ENCODE measurements at regions not wholly inside any gene's neighbourhood (a gene's known extent, or its start where the extent isn't known, plus 50 kb on each side); places are given as distances from the start of the nearest gene placed in this dataset.
"Not testable (repeated sequence)": the region's sequence is repeated elsewhere in the genome, so short reads cannot be mapped to it uniquely, and the experiment has no call there.

- DNase-seq = no peak
Measured at GRCh38 chr2:65613968-65614555, 181.7 kb upstream of the SPRED2 start.

- DNase-seq = no peak
Measured at GRCh38 chr2:65611488-65611887, 179.1 kb upstream of the SPRED2 start.

GRCh38 chr2:65608916-65609315, 176.5 kb upstream of the SPRED2 start:
- DNase-seq = no peak

- no peak for DNase-seq
Measured at GRCh38 chr2:65608466-65608865, 176.1 kb upstream of the SPRED2 start.

- DNase-seq = no peak
Measured at GRCh38 chr2:65607662-65608305, 175.4 kb upstream of the SPRED2 start.

- no peak for DNase-seq
Measured at GRCh38 chr2:65605743-65606058, 173.3 kb upstream of the SPRED2 start.

GRCh38 chr2:65605058-65605742, 172.8 kb upstream of the SPRED2 start:
- DNase-seq = no peak

GRCh38 chr2:65604246-65604645, 171.8 kb upstream of the SPRED2 start:
- DNase-seq = no peak

- DNase-seq = no peak
Measured at GRCh38 chr2:65602603-65603235, 170.3 kb upstream of the SPRED2 start.

- DNase-seq = not testable (repeated sequence)
Measured at GRCh38 chr2:65600871-65601270, 168.5 kb upstream of the SPRED2 start.

GRCh38 chr2:65600351-65600750, 168.0 kb upstream of the SPRED2 start:
- not testable (repeated sequence) for DNase-seq

GRCh38 chr2:65599693-65600092, 167.3 kb upstream of the SPRED2 start:
- no peak for DNase-seq

GRCh38 chr2:65598996-65599395, 166.6 kb upstream of the SPRED2 start:
- no peak for DNase-seq

GRCh38 chr2:65598264-65598663, 165.9 kb upstream of the SPRED2 start:
- no peak for DNase-seq

GRCh38 chr2:65595630-65596029, 163.2 kb upstream of the SPRED2 start:
- no peak for DNase-seq

- no peak for DNase-seq
Measured at GRCh38 chr2:65594150-65594549, 161.8 kb upstream of the SPRED2 start.

GRCh38 chr2:65589667-65590066, 157.3 kb upstream of the SPRED2 start:
- DNase-seq = no peak

GRCh38 chr2:65587779-65588178, 155.4 kb upstream of the SPRED2 start:
- DNase-seq = no peak

- DNase-seq = no peak
Measured at GRCh38 chr2:65586516-65586915, 154.1 kb upstream of the SPRED2 start.

- DNase-seq = peak in 5 of 58 donors; percentile 2 to 24 (median 8)
Measured at GRCh38 chr2:65583061-65583460, 150.7 kb upstream of the SPRED2 start.

- DNase-seq = no peak
Measured at GRCh38 chr2:65582364-65582763, 150.0 kb upstream of the SPRED2 start.

GRCh38 chr2:65580824-65581223, 148.4 kb upstream of the SPRED2 start:
- no peak for DNase-seq

Data from anterior cingulate cortex (tissue), 58 donors.